K562 (cell line): ENCODE measurements at regions not wholly inside any gene's neighbourhood (a gene's known extent, or its start where the extent isn't known, plus 50 kb on each side); places are given as distances from the start of the nearest gene placed in this dataset.
A peak's percentile ranks its signal among the peaks of the same experiment; 100 is the strongest.

Experiments
- CHD2 ChIP-seq: IDR thresholded peaks from 2 replicates; pipeline ENCODE4 v1.6.1; 2011; ENCODE audit warnings: low read depth, low read length
- ERF ChIP-seq: fragments of 450-650 bp; formaldehyde crosslinking; IDR thresholded peaks from 2 replicates; pipeline ENCODE4 v1.4.0; 2020; ENCODE audit warnings: mild to moderate bottlenecking, mixed read lengths
- GATAD2A ChIP-seq: fragments of 450-650 bp; IDR thresholded peaks from 2 replicates; pipeline ENCODE4 v1.6.1; 2017
- HCFC1 ChIP-seq: IDR thresholded peaks from 2 replicates; pipeline ENCODE4 v1.6.1; 2012; ENCODE audit warnings: low read depth, low read length, improper control_type of control experiment
- HIVEP1 ChIP-seq: fragments of 250-450 bp; sonication (Bioruptor Pico); IDR thresholded peaks from 2 replicates; pipeline ENCODE4 v1.4.0; 2020; ENCODE audit warnings: mild to moderate bottlenecking
- KLF16 ChIP-seq: IDR thresholded peaks from 2 replicates; pipeline ENCODE4 v1.6.1; 2016; ENCODE audit warnings: antibody characterized with exemption
- MIER1 ChIP-seq: fragments of 450-650 bp; IDR thresholded peaks from 2 replicates; pipeline ENCODE4 v1.6.1; 2016; ENCODE audit warnings: antibody characterized with exemption, mild to moderate bottlenecking, low read depth
- NCOA1 ChIP-seq: fragments of 450-650 bp; IDR thresholded peaks from 2 replicates; pipeline ENCODE4 v1.6.1; 2016; ENCODE audit warnings: low read depth
- NFATC3 ChIP-seq: fragments of 450-650 bp; IDR thresholded peaks from 2 replicates; pipeline ENCODE4 v1.6.1; 2017; ENCODE audit warnings: mild to moderate bottlenecking
- NUFIP1 ChIP-seq: fragments of 450-650 bp; IDR thresholded peaks from 2 replicates; pipeline ENCODE4 v1.6.1; 2018; ENCODE audit not compliant: partially characterized antibody
- RBM25 ChIP-seq: fragments of 200-400 bp; formaldehyde crosslinking; IDR thresholded peaks from 2 replicates; pipeline ENCODE4 v1.6.1; 2018; ENCODE audit warnings: low read length, low read depth, moderate library complexity; ENCODE audit not compliant: severe bottlenecking
- SIX5 ChIP-seq, 2 experiments: IDR thresholded peaks; 2 replicates each; pipeline ENCODE4 v1.6.1; 2011; ENCODE audit warnings: low read length in 2 of 2, borderline replicate concordance in 1 of 2, low read depth in 1 of 2, mild to moderate bottlenecking in 1 of 2, moderate library complexity in 1 of 2; ENCODE audit not compliant: insufficient read depth in 1 of 2
- SMARCB1 ChIP-seq: IDR thresholded peaks from 2 replicates; pipeline ENCODE4 v1.6.1; 2011; ENCODE audit warnings: improper control_type of control experiment, low read depth; ENCODE audit not compliant: insufficient read length
- SMARCE1 ChIP-seq: fragments of 450-650 bp; IDR thresholded peaks from 2 replicates; pipeline ENCODE4 v1.7.1; 2016; ENCODE audit warnings: mild to moderate bottlenecking
- U2AF1 ChIP-seq: fragments of 200-400 bp; formaldehyde crosslinking; optimal IDR thresholded peaks from 2 replicates; pipeline ENCODE3; 2017; ENCODE audit warnings: mild to moderate bottlenecking, low read depth, low read length, moderate library complexity
- ZFX ChIP-seq: sonication (generic); formaldehyde crosslinking; IDR thresholded peaks from 2 replicates; pipeline ENCODE4 v1.8.0; 2022; ENCODE audit warnings: mild to moderate bottlenecking, missing genetic modification reagents, moderate library complexity
- ZNF24 ChIP-seq: fragments of 450-650 bp; IDR thresholded peaks from 2 replicates; pipeline ENCODE4 v1.6.1; 2016
- ZNF347 ChIP-seq: fragments of 450-650 bp; formaldehyde crosslinking; IDR thresholded peaks from 2 replicates; pipeline ENCODE4 v1.4.0; 2020; ENCODE audit warnings: low read depth, mild to moderate bottlenecking, moderate library complexity
- ZNF644 ChIP-seq: fragments of 200-800 bp; sonication (Bioruptor generic); IDR thresholded peaks from 2 replicates; pipeline ENCODE4 v1.6.1; 2016; ENCODE audit warnings: low read depth, missing genetic modification characterization, missing compliant biosample characterization
- TF ChIP-seq, protein P1 (sequence below): fragments of 250-450 bp; sonication (Bioruptor Pico); IDR thresholded peaks from 2 replicates; pipeline ENCODE4 v1.8.0; 2022; ENCODE audit warnings: inconsistent platforms
- TF ChIP-seq, protein P2 (sequence below): sonication (generic); formaldehyde crosslinking; IDR thresholded peaks from 2 replicates; pipeline ENCODE4 v1.8.0; 2022; ENCODE audit warnings: mild to moderate bottlenecking, missing genetic modification reagents
- TF ChIP-seq, protein P3 (sequence below): sonication (generic); formaldehyde crosslinking; IDR thresholded peaks from 2 replicates; pipeline ENCODE4 v1.8.0; 2022; ENCODE audit warnings: mild to moderate bottlenecking, missing genetic modification reagents, borderline replicate concordance
- TF ChIP-seq, protein P4 (sequence below): fragments of 250-450 bp; sonication (Bioruptor Pico); IDR thresholded peaks from 2 replicates; pipeline ENCODE4 v1.8.0; 2022; ENCODE audit warnings: moderate library complexity, mild to moderate bottlenecking, inconsistent platforms
- TF ChIP-seq, protein P5 (sequence below): fragments of 450-650 bp; IDR thresholded peaks from 2 replicates; pipeline ENCODE4 v1.6.1; 2014; ENCODE audit warnings: low read depth, mild to moderate bottlenecking, moderate library complexity, borderline replicate concordance

DNA sequence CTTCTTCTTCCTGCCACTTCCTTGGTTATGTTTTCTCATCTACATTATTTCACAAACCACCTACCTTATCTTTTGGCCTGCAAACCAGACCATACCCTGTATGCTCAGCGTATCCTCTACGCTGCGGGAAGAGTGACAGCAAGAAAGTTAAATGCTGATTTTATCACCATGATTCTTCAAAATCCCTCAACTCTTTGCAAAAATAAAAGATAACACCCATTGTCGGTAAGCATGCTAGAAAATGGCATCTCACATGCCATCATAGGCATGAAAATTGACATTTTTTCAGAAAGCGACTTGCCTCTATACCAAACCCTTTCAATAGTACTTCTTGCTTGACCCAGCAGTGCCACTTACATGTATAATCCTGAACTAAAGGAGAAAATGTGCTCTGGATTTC is 102.0 kb downstream of the HPGD start (continued):
- TF ChIP-seq HIVEP1 (CRISPR knock-in tag) = 0 out of 2 replicates have a peak, but pooled peaks have one; percentile 55
- no peak for TF ChIP-seq ZNF347
- peak; percentile 32; the same call in 1 of the 2 replicates for TF ChIP-seq KLF16
- TF ChIP-seq SMARCB1 = no peak
- TF ChIP-seq SIX5 (IDR thresholded peaks at IDR 0.05; ENCODE audit: borderline replicate concordance in 1 of 2, insufficient read depth in 1 of 2, low read depth in 1 of 2, low read length in 2 of 2) = no peak
- peak; percentile 14 for TF ChIP-seq RBM25
- TF ChIP-seq, protein P1, sequence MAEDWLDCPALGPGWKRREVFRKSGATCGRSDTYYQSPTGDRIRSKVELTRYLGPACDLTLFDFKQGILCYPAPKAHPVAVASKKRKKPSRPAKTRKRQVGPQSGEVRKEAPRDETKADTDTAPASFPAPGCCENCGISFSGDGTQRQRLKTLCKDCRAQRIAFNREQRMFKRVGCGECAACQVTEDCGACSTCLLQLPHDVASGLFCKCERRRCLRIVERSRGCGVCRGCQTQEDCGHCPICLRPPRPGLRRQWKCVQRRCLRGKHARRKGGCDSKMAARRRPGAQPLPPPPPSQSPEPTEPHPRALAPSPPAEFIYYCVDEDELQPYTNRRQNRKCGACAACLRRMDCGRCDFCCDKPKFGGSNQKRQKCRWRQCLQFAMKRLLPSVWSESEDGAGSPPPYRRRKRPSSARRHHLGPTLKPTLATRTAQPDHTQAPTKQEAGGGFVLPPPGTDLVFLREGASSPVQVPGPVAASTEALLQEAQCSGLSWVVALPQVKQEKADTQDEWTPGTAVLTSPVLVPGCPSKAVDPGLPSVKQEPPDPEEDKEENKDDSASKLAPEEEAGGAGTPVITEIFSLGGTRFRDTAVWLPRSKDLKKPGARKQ (CRISPR knock-in tag) = no peak
- no peak for TF ChIP-seq U2AF1
- TF ChIP-seq SMARCE1 = peak; percentile 87
- TF ChIP-seq, protein P2, sequence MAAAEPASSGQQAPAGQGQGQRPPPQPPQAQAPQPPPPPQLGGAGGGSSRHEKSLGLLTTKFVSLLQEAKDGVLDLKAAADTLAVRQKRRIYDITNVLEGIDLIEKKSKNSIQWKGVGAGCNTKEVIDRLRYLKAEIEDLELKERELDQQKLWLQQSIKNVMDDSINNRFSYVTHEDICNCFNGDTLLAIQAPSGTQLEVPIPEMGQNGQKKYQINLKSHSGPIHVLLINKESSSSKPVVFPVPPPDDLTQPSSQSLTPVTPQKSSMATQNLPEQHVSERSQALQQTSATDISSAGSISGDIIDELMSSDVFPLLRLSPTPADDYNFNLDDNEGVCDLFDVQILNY (CRISPR knock-in tag) = no peak
- no peak for TF ChIP-seq MIER1
- TF ChIP-seq ZNF24 = 0 out of 2 replicates have a peak, but pooled peaks have one; percentile 22
- peak; percentile 76; the same call in 1 of the 2 replicates for TF ChIP-seq ZNF644 (tag)
- no peak for TF ChIP-seq CHD2
- TF ChIP-seq ZFX (CRISPR knock-in tag) = no peak
- no peak for TF ChIP-seq NFATC3
- TF ChIP-seq, protein P3, sequence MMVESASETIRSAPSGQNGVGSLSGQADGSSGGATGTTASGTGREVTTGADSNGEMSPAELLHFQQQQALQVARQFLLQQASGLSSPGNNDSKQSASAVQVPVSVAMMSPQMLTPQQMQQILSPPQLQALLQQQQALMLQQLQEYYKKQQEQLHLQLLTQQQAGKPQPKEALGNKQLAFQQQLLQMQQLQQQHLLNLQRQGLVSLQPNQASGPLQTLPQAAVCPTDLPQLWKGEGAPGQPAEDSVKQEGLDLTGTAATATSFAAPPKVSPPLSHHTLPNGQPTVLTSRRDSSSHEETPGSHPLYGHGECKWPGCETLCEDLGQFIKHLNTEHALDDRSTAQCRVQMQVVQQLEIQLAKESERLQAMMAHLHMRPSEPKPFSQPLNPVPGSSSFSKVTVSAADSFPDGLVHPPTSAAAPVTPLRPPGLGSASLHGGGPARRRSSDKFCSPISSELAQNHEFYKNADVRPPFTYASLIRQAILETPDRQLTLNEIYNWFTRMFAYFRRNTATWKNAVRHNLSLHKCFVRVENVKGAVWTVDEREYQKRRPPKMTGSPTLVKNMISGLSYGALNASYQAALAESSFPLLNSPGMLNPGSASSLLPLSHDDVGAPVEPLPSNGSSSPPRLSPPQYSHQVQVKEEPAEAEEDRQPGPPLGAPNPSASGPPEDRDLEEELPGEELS = no peak
- TF ChIP-seq, protein P4, sequence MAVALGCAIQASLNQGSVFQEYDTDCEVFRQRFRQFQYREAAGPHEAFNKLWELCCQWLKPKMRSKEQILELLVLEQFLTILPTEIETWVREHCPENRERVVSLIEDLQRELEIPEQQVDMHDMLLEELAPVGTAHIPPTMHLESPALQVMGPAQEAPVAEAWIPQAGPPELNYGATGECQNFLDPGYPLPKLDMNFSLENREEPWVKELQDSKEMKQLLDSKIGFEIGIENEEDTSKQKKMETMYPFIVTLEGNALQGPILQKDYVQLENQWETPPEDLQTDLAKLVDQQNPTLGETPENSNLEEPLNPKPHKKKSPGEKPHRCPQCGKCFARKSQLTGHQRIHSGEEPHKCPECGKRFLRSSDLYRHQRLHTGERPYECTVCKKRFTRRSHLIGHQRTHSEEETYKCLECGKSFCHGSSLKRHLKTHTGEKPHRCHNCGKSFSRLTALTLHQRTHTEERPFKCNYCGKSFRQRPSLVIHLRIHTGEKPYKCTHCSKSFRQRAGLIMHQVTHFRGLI = peak; percentile 65; the same call in 1 of the 2 replicates
- no peak for TF ChIP-seq NUFIP1
- TF ChIP-seq, protein P5, sequence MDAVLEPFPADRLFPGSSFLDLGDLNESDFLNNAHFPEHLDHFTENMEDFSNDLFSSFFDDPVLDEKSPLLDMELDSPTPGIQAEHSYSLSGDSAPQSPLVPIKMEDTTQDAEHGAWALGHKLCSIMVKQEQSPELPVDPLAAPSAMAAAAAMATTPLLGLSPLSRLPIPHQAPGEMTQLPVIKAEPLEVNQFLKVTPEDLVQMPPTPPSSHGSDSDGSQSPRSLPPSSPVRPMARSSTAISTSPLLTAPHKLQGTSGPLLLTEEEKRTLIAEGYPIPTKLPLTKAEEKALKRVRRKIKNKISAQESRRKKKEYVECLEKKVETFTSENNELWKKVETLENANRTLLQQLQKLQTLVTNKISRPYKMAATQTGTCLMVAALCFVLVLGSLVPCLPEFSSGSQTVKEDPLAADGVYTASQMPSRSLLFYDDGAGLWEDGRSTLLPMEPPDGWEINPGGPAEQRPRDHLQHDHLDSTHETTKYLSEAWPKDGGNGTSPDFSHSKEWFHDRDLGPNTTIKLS = no peak
- peak; percentile 13; the same call in 1 of the 2 replicates for TF ChIP-seq NCOA1
- no peak for TF ChIP-seq HCFC1
- TF ChIP-seq GATAD2A = no peak
- no peak for TF ChIP-seq ERF (CRISPR knock-in tag)
